NCI-H510A treated with DMSO at 0.1 percent for 48 hours (cell line): ENCODE measurements at regions not wholly inside any gene's neighbourhood (a gene's known extent, or its start where the extent isn't known, plus 50 kb on each side); places are given as distances from the start of the nearest gene placed in this dataset.

Experiments
- DNase-seq: peaks from one replicate; lab custom pipeline; 2025; lab: John Stamatoyannopoulos, UW

GRCh38 chr2:22596306-22596705 lies 788.7 kb upstream of the KLHL29 start:
- no peak for DNase-seq

GRCh38 chr2:22600156-22600555 lies 784.8 kb upstream of the KLHL29 start:
- no peak for DNase-seq

DNA sequence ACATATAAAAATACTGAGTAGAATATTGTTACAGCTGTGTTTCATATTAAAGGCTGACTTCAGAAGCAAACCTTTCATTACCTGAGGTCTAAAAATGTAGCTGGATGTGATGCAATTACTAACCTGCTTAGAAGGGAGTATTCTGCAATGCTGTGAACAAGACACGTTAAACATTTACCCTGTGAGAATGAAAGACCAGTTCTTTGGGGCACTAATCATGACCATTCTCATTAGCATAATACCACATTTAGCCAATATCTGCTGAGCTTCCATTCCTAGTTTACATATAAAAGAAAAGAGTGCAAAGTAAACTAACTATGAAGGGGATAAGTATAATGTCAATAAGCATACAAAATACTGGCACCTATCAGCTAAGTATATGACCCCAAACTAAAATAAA lies 784.0 kb upstream of the KLHL29 start:
- DNase-seq: no peak

DNA sequence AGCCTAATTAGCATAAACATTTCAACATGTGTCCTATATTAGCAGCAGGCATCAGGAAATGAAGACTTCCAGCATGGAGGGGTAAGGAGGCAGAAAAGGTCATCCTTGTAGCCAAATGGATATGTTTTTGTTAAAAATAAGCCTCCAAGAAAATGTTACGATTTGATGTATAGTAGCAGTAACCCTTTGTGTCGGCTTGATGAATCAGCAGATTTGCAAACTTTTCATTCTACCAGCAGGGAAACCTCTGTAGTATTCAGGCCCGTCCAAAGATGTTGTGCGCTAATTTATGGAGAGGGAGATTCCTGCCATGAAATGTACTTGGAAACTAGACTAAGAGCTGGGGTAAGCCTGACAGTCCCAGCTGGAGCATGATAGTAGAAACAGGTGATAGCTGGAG lies 780.8 kb upstream of the KLHL29 start:
- DNase-seq: no peak

GRCh38 chr2:22616031-22616430 lies 768.9 kb upstream of the KLHL29 start:
- DNase-seq: no peak

DNA sequence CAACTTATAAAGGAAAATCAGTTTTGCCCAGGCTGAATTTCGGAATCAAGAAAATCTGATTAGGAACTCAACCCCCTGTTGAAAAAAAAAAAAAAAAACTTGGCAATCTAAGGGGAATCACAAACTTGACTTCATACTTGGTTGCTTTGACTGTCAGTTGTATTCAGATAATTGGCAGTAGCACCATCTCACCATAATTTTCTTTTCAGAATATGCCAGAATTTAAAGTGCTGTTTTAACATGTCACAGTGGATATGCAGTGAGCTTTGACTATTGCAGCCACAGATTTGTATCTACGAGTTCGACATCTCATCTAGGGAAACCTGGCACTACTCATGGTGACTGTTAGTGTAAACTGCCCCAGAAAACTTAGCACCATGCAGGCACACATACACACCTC lies 761.4 kb upstream of the KLHL29 start:
- no peak for DNase-seq

GRCh38 chr2:22626621-22627020 lies 758.4 kb upstream of the KLHL29 start:
- DNase-seq: no peak

GRCh38 chr2:22628221-22628620 lies 756.8 kb upstream of the KLHL29 start:
- DNase-seq: no peak

DNA sequence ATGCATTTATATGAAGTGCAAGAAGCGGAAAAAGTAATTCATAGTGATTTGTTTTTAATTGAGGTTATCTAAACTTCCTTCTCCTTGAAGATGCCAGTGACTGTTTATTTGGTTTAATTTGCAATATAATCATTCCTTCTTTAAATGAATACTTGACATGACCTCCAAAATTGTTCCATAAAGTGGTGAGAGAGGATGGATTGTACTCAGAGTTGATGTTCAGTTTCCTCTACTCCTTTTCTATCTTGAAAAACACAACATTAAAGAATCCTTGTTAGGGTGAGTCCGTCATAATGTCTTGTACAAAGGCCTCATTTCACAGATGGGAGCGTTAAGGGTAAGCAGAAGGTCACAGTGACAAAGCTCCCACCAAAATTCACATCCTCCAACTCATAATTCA lies 756.1 kb upstream of the KLHL29 start:
- no peak for DNase-seq

GRCh38 chr2:22634167-22634566 lies 750.8 kb upstream of the KLHL29 start:
- DNase-seq: no peak

GRCh38 chr2:22656426-22656825 lies 728.6 kb upstream of the KLHL29 start:
- DNase-seq: no peak

GRCh38 chr2:22673529-22673928 lies 711.5 kb upstream of the KLHL29 start:
- DNase-seq: no peak

- DNase-seq: no peak
These were observed 701.1 kb upstream of the KLHL29 start for GRCh38 chr2:22683914-22684313.

GRCh38 chr2:22690096-22690495 lies 694.9 kb upstream of the KLHL29 start:
- DNase-seq: no peak

GRCh38 chr2:22691666-22692065 lies 693.3 kb upstream of the KLHL29 start:
- DNase-seq: no peak

- DNase-seq: no peak
These were observed 692.2 kb upstream of the KLHL29 start for GRCh38 chr2:22692746-22693145.

- DNase-seq: no peak
These were observed 690.7 kb upstream of the KLHL29 start for GRCh38 chr2:22694300-22694699.

DNA sequence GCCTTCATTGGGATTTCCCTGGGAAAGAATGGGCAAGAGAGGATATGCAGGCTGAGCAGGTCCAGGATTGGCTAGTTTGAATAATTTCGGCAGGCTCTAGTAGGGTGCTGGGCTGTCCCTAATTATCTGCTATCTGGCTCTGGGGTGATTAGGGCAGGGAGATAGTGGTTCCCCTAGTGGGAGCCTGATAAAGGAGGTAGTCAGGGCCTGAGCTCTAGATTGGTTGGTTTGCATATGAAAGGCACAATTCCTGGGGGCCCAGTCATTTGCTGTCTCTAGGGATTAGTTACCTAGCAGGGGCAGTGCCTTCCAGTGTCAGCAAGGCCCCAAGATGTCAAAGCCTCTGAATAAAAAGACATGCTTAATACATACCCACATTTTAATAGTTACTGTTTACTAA lies 690.1 kb upstream of the KLHL29 start:
- DNase-seq: no peak

DNA sequence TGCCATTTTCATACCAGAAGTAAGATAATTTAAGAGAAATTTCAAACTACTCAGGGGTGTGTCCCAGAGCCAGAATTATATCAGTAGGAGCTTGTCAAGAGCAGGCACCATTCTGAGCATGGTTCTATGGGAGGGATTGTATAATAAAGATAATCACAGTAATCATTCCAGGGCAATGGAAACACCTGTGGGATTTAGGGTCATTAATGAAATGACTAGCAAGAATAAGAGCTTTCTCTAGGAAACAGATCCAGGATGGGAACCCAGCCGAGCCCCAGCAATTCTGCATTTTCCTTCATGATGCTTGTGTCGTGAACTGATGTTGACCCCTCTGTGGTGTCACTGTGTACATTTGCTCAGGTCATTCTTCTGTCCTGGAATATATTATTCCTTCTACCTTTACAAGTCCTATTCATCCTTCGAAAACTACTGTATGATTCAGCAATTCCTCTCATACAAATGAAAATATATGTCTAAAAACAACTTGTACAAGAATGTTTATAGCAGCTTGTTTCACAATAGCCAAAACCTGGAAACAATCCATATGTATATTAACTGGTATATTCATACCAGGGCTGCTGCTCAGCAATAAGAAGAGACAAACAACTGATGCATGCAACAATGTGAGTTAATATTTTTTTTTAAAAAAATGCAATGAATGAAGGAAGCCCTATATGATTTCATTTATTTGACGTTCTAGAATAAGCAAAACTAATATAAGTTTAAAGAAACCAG lies 687.8 kb upstream of the KLHL29 start:
- DNase-seq: no peak

- DNase-seq: no peak
These were observed 683.3 kb upstream of the KLHL29 start for GRCh38 chr2:22701561-22702160.

DNA sequence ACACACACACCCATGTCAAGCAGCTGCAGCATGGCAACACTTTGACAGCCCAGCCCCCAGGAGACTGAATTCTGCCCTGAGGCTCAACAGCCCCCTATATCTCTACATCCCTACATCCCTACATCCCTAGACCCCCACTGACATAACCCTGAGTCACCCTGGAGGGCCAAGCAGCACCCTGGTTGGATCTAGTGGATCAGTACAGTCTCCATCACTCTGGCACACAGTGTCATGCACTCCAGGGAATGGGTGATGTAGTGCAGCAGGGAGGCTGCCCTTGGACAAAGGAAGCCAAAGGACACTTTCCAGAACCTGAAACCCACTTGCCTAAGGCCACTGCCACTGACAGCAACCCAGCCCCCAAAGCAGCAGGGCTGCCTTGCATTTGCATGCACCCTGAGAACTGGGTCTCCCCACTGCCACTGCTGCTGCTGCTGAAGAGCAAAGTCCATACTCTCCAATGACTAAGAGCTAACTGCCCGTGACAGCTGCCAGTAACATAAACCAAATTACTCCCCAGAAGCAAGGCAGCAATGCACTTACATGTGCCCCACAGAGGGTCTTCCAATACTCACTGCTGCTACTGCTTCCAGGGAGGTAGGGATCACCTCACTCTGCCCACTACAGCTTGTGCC lies 681.6 kb upstream of the KLHL29 start:
- DNase-seq: no peak

- DNase-seq: no peak
These were observed 665.6 kb upstream of the KLHL29 start for GRCh38 chr2:22719396-22719795.

DNA sequence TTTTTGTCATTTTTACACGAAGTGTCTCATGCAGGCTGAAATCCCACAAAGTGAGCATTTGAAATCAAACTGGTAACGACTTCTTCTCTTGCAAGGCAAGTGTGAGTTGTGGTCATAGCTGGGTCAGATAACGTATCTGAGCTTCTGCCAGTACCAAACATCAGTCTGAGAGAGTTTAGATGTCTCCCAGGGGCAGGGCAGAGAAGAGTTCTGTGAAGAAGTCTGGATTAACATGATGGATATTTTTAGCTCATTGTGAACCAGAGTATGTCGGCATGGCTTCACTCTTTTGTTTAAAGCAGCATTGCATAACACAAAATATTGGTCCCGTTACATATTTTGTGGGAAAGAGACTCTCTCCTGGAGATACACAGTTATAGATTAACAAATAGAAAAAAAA lies 655.5 kb upstream of the KLHL29 start:
- no peak for DNase-seq
